HG02981 (cell line): ENCODE measurements at regions not wholly inside any gene's neighbourhood (a gene's known extent, or its start where the extent isn't known, plus 50 kb on each side); places are given as distances from the start of the nearest gene placed in this dataset.
"Not testable (repeated sequence)": the region's sequence is repeated elsewhere in the genome, so short reads cannot be mapped to it uniquely, and the experiment has no call there.

Experiments used
- ATAC-seq: cut with Tn5 transposase; IDR thresholded peaks from one replicate; pipeline ENCODE4 v1.9.1; 2021; ENCODE audit warnings: mild to moderate bottlenecking, moderate library complexity; ENCODE audit not compliant: unreplicated experiment

GRCh38 chr3:90056281-90057032, 949.0 kb downstream of the EPHA3 start:
- no peak for ATAC-seq

- no peak for ATAC-seq
These were observed 954.6 kb downstream of the EPHA3 start for GRCh38 chr3:90062016-90062415.

- no peak for ATAC-seq
These were observed 955.3 kb downstream of the EPHA3 start for GRCh38 chr3:90062631-90063200.

GRCh38 chr3:90068783-90069182, 961.4 kb downstream of the EPHA3 start:
- ATAC-seq = no peak

- ATAC-seq = no peak
These were observed 962.3 kb downstream of the EPHA3 start for GRCh38 chr3:90069748-90070147.

GRCh38 chr3:90076136-90076535, 968.7 kb downstream of the EPHA3 start:
- no peak for ATAC-seq

DNA sequence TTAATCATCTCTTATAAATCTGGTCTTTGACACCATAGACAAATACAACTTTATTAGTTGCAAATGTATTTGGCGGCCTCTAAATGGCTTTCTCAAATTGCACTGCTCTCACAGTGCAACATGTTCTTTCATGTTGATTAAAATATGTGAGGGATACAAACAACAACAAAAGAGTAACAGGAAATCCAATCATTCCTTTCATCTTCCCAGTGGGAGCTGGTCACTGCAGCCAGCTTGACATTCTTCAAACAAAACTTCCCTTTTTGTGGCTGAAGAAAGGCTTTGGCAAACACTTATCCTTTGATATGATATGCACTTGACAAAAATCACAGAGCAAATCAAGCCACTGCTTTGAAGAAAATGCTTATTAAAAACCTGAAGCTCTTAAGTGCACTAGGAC, 973.6 kb downstream of the EPHA3 start:
- no peak for ATAC-seq

DNA sequence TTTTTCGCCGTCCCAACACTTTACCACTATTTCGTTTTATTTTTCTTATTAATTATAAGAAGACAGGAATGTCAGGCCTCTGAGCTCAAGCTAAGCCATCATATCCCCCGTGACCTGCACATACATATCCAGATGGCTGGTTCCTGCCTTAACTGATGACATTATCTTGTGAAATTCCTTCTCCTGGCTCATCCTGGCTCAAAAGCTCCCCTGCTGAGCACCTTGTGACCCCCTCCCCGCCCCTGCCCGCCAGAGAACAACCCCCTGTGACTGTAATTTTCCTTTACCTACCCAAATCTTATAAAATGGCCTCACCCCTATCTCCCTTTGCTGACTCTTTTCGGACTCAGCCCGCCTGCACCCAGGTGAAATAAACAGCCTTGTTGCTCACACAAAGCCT, 978.9 kb downstream of the EPHA3 start:
- not testable (repeated sequence) for ATAC-seq

GRCh38 chr3:90087703-90088102, 980.3 kb downstream of the EPHA3 start:
- ATAC-seq = no peak

DNA sequence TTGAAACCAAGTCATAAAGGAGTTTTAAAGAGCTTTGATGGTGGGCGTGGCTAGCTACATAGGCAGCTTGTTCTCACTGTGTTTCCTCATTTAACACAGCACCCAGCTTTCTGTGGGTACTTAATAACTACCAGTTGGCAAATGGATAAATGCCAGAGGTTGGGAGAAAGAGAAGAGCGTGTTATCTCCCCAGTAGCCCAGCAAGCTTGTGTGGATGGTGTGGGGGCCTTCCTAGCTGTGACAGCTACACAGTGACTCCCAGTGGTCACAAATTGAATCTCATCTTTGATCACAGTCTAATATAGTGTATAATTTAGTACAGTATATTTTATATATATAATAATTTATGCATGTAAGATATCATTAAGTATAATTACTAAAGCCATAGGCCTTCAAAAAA, 984.1 kb downstream of the EPHA3 start:
- ATAC-seq = peak; percentile 72

GRCh38 chr3:90092994-90093393, 985.6 kb downstream of the EPHA3 start:
- no peak for ATAC-seq

DNA sequence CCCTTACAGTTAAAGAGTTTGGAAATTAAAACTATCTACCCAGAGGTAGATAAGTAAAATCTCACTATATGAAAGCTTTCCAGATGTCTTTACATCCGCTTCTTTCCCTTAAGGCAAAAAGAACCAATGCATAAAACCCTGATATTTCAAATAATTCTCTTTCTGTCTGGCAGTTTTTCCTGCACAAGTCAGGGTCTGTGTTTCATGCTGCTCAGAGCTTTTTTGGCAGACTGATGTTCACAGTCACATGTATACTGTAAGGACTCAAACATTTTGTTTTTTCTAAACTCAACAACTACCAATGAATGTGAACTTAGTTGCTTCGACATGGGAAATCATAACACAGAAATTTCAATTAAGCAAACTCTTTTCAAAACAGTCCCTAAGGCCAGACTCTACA, 988.4 kb downstream of the EPHA3 start:
- ATAC-seq = no peak

DNA sequence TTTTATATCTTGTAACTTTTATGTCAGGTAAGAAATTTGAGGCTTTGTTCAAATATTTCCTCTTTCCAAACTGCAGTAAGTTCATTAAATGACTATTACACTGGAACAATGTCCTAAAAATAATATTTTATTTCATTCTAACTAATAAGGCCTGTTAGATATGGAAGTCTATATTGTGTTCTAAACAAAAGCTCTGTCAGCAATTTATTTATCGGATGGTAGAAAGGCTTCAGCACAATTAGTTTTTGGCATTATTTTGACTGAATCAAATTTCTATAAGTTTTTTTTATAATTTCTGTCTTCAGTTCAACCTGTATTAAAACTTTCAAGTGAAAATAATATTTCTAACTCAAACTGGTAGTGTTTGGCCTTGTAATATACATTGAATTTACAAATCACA, 992.1 kb downstream of the EPHA3 start:
- no peak for ATAC-seq

- no peak for ATAC-seq
These were observed 994.7 kb downstream of the EPHA3 start for GRCh38 chr3:90102146-90102545.

DNA sequence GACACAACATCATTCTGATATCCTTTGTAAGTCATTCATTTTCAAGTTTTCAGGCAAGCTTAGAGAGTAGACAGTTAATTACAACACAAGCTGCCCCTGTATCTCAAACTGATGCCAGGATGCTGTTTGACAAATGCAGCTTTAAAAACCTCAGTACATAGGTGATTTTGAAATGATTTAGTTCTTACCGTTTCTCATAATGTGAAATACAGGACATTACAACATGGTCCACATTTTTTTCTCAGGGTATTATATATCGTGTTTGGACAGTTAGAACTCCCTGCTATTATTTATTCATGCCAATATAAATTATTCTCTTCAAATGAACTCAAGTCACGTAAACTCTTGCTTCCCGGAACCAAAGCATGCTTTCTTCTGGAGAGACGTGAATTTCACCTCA, 1013.9 kb downstream of the EPHA3 start:
- ATAC-seq = no peak

- no peak for ATAC-seq
These were observed 1021.0 kb downstream of the EPHA3 start for GRCh38 chr3:90128391-90128790.

GRCh38 chr3:90129730-90130129, 1022.3 kb downstream of the EPHA3 start:
- no peak for ATAC-seq

DNA sequence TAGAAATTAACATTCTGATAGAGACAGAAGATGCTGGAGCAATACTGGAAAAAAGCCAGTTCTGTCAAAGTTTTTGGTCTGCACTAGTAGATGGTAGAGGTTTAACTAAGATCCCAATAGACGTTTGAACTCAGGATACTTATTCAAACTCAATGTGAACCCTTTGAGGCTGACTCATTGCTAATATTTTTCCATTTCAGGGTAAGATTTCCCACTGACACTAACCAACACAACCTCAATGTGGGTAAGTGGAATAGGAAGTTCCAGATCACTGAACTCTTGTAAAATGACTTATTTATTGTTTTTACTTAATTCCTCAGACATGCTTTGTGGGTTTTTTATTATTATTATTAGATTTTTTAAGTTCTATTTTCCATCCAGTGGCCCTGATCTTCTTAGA, 1024.8 kb downstream of the EPHA3 start:
- no peak for ATAC-seq

- no peak for ATAC-seq
These were observed 1026.7 kb downstream of the EPHA3 start for GRCh38 chr3:90134090-90134489.

GRCh38 chr3:90136456-90137191, 1029.2 kb downstream of the EPHA3 start:
- ATAC-seq = no peak

DNA sequence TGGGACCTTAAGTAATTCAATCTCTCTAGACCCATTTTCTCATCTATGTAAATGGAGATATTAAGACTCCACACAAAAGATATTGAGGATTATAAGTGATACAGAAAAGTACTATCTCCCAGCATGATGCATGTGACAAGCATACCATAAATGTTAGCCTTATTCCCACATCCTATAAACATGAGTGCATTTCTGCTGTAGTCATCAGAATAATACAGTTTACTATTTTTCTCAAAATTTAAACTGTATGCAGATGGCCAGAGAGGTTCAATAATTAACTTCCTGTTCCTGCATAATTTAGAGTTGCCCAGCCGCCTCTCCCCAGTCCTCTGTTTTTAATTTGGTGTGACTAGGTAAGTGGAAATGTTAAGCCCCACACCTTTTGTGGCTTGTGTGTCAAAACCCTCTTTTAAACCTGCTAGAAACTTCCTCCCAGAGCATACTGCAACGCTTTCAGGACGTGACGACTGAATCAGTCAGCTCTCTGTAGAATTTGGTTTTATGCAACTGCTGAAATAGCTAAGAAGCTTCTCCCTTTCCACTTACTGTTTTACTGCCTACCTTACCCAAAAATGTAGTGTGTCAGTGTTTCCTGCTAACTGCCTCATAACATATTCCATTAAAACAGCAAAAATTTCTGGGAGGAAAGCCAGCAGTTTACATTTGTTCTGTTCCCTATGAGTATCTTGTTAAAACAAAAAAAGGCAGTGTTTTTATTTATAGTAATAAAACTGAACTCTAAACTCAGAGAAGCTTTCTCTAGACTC, 1037.9 kb downstream of the EPHA3 start:
- no peak for ATAC-seq
